ENCODE measurements at regions not wholly inside any gene's neighbourhood (a gene's known extent, or its start where the extent isn't known, plus 50 kb on each side); places are given as distances from the start of the nearest gene placed in this dataset.
"Not testable (repeated sequence)": the region's sequence is repeated elsewhere in the genome, so short reads cannot be mapped to it uniquely, and the experiment has no call there.

- not testable (repeated sequence) for TF ChIP-seq CTCF, POLR2A (IDR thresholded peaks at IDR 0.05)
These were observed 580.3 kb upstream of the CLINT1 start for GRCh38 chr5:158439204-158439603.
